Neural cell (in vitro differentiated cells): ENCODE measurements at regions not wholly inside any gene's neighbourhood (a gene's known extent, or its start where the extent isn't known, plus 50 kb on each side); places are given as distances from the start of the nearest gene placed in this dataset.

ENCODE experiments used
- H2AFZ ChIP-seq: fragments of 200-600, 300-800 bp; sonication (generic), shearing (Covaris generic); 2 replicates; pipeline ENCODE4 v1.6.0; 2014; ENCODE audit warnings: low read depth, mild to moderate bottlenecking, antibody characterized with exemption, low read length, moderate library complexity
- H3F3A ChIP-seq: fragments of 200-600 bp; shearing (Covaris generic); 2 replicates; pipeline ENCODE4 v1.6.1; 2016; ENCODE audit warnings: mild to moderate bottlenecking, moderate library complexity, mixed read lengths, antibody characterized with exemption, low read length; ENCODE audit not compliant: insufficient read depth, poor library complexity, severe bottlenecking
- H3K27ac ChIP-seq: fragments of 200-600, 300-800 bp; sonication (generic), shearing (Covaris generic); 2 replicates; pipeline ENCODE4 v1.5.1; 2014; ENCODE audit warnings: mild to moderate bottlenecking, low read length, moderate library complexity
- H3K27me3 ChIP-seq: fragments of 300-800, 200-600 bp; sonication (generic), shearing (Covaris generic); 2 replicates; pipeline ENCODE4 v1.6.0; 2014; ENCODE audit warnings: mild to moderate bottlenecking, low read depth, low read length, moderate library complexity; ENCODE audit not compliant: insufficient read depth
- H3K36me3 ChIP-seq: fragments of 300-800, 200-600 bp; sonication (generic), shearing (Covaris generic); 2 replicates; pipeline ENCODE4 v1.5.1; 2014; ENCODE audit warnings: mild to moderate bottlenecking, antibody characterized with exemption, low read length, moderate library complexity; ENCODE audit not compliant: insufficient read depth
- H3K4me2 ChIP-seq: fragments of 300-800, 200-600 bp; sonication (generic), shearing (Covaris generic); 2 replicates; pipeline ENCODE4 v1.6.0; 2014; ENCODE audit warnings: mild to moderate bottlenecking, low read length
- H3K4me3 ChIP-seq: fragments of 300-800, 200-600 bp; sonication (generic), shearing (Covaris generic); 2 replicates; pipeline ENCODE4 v1.5.1; 2014; ENCODE audit warnings: mild to moderate bottlenecking, low read length, moderate library complexity
- H3K79me2 ChIP-seq: fragments of 200-600 bp; shearing (Covaris generic); replicated peaks from 2 replicates; pipeline ENCODE4 v1.6.0; 2014; ENCODE audit warnings: mild to moderate bottlenecking, low read length, moderate library complexity; ENCODE audit not compliant: insufficient read depth
- H3K9ac ChIP-seq: fragments of 300-800, 200-600 bp; sonication (generic), shearing (Covaris generic); 2 replicates; pipeline ENCODE4 v1.6.1; 2016; ENCODE audit warnings: mild to moderate bottlenecking, low read length, mixed read lengths
- H3K9me2 ChIP-seq: fragments of 200-600 bp; shearing (Covaris generic); 2 replicates; pipeline ENCODE4 v1.6.1; 2016; ENCODE audit warnings: mild to moderate bottlenecking, low read length, mixed read lengths; ENCODE audit not compliant: insufficient read depth
- H3K9me3 ChIP-seq: fragments of 200-600, 300-800 bp; sonication (generic), shearing (Covaris generic); 2 replicates; pipeline ENCODE4 v1.6.1; 2016; ENCODE audit warnings: mild to moderate bottlenecking, mixed run types, low read length, moderate library complexity, mixed read lengths
- H4K20me1 ChIP-seq: fragments of 200-600 bp; shearing (Covaris generic); 2 replicates; pipeline ENCODE4 v1.6.1; 2016; ENCODE audit warnings: mild to moderate bottlenecking, mixed run types; ENCODE audit not compliant: insufficient read depth
- EP300 ChIP-seq: fragments of 450-650 bp; conservative IDR thresholded peaks from 2 replicates; pipeline ENCODE4 v1.6.1; 2014; ENCODE audit warnings: antibody characterized with exemption, mild to moderate bottlenecking, moderate library complexity; ENCODE audit not compliant: poor library complexity, severe bottlenecking
- EZH2 ChIP-seq: fragments of 200-600, 300-800 bp; shearing (Covaris generic), sonication (generic); IDR thresholded peaks from 2 replicates; pipeline ENCODE4 v1.6.1; 2014; ENCODE audit warnings: antibody characterized with exemption, low read length, borderline replicate concordance, mild to moderate bottlenecking; ENCODE audit not compliant: insufficient read depth, poor library complexity, severe bottlenecking
- MXI1 ChIP-seq: fragments of 450-650 bp; conservative IDR thresholded peaks from 2 replicates; pipeline ENCODE4 v1.6.1; 2014; ENCODE audit warnings: antibody characterized with exemption, mild to moderate bottlenecking; ENCODE audit not compliant: poor library complexity, severe bottlenecking
- POLR2AphosphoS5 ChIP-seq: IDR thresholded peaks from 2 replicates; pipeline ENCODE4 v1.6.1; 2012
- RAD21 ChIP-seq: fragments of 450-650 bp; conservative IDR thresholded peaks from 2 replicates; pipeline ENCODE4 v1.6.1; 2014; ENCODE audit warnings: antibody characterized with exemption, mild to moderate bottlenecking, moderate library complexity
- SMC3 ChIP-seq: fragments of 450-650 bp; conservative IDR thresholded peaks from 2 replicates; pipeline ENCODE4 v1.6.1; 2014; ENCODE audit warnings: antibody characterized with exemption, mild to moderate bottlenecking, moderate library complexity; ENCODE audit not compliant: poor library complexity
- TAF1 ChIP-seq: IDR thresholded peaks from 2 replicates; pipeline ENCODE4 v1.6.1; 2012; ENCODE audit warnings: low read depth
- TF ChIP-seq, protein P1 (sequence below): IDR thresholded peaks from 2 replicates; pipeline ENCODE4 v1.6.1; 2012; ENCODE audit warnings: borderline replicate concordance
- TF ChIP-seq, protein P2 (sequence below): fragments of 450-650 bp; IDR thresholded peaks from 2 replicates; pipeline ENCODE4 v1.5.1; 2014; ENCODE audit warnings: antibody characterized with exemption, mild to moderate bottlenecking, moderate library complexity; ENCODE audit not compliant: poor library complexity, severe bottlenecking

DNA sequence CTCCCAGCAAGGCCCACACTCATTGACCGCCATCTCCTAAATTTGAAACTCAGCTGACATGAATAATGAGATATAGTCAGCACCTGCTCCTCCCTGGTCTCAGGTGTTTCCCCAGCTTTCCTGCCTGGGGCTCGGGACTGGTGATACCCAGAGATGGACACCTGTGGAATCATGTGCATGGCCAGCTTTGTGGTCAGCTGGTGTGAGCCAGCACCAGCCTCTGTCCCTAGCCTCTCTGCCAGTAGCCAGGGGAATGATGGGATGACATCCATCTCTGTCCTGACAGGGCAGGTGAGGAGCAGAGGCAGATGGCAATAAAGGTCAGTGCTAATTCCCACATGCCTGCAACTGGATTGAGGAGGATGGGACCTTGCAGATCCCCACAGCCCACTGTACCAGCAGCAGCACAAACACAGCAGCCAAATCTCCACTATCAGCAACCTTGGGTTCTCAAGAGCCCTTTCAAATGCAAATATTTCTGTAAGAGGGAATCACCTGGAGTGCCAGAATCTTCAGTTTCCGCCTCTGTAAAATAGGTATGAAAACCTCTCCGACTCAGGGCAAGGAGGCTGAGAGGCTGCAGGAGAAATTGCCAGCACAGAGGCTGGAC, 329.2 kb upstream of the ZMIZ1 start:
- H3K9me2 ChIP-seq, result no peaks in the 10 kb centered on the region
- H4K20me1 ChIP-seq, result no peaks in the 10 kb centered on the region
- H3K4me2 ChIP-seq, result no peak overlapping the region
- no peaks in the 10 kb centered on the region for H3K79me2 ChIP-seq
- H3K27me3 ChIP-seq, result no peaks in the 10 kb centered on the region
- H3F3A ChIP-seq, result no peaks in the 10 kb centered on the region
- H3K27ac ChIP-seq, result no peak overlapping the region
- no peaks in the 10 kb centered on the region for H3K9me3 ChIP-seq
- no peak overlapping the region for H3K9ac ChIP-seq
- no peak for TF ChIP-seq EP300
- TF ChIP-seq SMC3, result no peak
- no peak for TF ChIP-seq MXI1
- TF ChIP-seq RAD21, result no peak
- no peak for TF ChIP-seq EZH2
- TF ChIP-seq, protein P1, sequence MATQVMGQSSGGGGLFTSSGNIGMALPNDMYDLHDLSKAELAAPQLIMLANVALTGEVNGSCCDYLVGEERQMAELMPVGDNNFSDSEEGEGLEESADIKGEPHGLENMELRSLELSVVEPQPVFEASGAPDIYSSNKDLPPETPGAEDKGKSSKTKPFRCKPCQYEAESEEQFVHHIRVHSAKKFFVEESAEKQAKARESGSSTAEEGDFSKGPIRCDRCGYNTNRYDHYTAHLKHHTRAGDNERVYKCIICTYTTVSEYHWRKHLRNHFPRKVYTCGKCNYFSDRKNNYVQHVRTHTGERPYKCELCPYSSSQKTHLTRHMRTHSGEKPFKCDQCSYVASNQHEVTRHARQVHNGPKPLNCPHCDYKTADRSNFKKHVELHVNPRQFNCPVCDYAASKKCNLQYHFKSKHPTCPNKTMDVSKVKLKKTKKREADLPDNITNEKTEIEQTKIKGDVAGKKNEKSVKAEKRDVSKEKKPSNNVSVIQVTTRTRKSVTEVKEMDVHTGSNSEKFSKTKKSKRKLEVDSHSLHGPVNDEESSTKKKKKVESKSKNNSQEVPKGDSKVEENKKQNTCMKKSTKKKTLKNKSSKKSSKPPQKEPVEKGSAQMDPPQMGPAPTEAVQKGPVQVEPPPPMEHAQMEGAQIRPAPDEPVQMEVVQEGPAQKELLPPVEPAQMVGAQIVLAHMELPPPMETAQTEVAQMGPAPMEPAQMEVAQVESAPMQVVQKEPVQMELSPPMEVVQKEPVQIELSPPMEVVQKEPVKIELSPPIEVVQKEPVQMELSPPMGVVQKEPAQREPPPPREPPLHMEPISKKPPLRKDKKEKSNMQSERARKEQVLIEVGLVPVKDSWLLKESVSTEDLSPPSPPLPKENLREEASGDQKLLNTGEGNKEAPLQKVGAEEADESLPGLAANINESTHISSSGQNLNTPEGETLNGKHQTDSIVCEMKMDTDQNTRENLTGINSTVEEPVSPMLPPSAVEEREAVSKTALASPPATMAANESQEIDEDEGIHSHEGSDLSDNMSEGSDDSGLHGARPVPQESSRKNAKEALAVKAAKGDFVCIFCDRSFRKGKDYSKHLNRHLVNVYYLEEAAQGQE, result no peak
- TF ChIP-seq, protein P2, sequence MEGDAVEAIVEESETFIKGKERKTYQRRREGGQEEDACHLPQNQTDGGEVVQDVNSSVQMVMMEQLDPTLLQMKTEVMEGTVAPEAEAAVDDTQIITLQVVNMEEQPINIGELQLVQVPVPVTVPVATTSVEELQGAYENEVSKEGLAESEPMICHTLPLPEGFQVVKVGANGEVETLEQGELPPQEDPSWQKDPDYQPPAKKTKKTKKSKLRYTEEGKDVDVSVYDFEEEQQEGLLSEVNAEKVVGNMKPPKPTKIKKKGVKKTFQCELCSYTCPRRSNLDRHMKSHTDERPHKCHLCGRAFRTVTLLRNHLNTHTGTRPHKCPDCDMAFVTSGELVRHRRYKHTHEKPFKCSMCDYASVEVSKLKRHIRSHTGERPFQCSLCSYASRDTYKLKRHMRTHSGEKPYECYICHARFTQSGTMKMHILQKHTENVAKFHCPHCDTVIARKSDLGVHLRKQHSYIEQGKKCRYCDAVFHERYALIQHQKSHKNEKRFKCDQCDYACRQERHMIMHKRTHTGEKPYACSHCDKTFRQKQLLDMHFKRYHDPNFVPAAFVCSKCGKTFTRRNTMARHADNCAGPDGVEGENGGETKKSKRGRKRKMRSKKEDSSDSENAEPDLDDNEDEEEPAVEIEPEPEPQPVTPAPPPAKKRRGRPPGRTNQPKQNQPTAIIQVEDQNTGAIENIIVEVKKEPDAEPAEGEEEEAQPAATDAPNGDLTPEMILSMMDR, result no peak
- no peak for TF ChIP-seq TAF1
- no peak for TF ChIP-seq POLR2AphosphoS5
- no peak overlapping the region for H3K4me3 ChIP-seq
- H3K36me3 ChIP-seq, result no peaks in the 10 kb centered on the region
- H2AFZ ChIP-seq, result no peak overlapping the region

DNA sequence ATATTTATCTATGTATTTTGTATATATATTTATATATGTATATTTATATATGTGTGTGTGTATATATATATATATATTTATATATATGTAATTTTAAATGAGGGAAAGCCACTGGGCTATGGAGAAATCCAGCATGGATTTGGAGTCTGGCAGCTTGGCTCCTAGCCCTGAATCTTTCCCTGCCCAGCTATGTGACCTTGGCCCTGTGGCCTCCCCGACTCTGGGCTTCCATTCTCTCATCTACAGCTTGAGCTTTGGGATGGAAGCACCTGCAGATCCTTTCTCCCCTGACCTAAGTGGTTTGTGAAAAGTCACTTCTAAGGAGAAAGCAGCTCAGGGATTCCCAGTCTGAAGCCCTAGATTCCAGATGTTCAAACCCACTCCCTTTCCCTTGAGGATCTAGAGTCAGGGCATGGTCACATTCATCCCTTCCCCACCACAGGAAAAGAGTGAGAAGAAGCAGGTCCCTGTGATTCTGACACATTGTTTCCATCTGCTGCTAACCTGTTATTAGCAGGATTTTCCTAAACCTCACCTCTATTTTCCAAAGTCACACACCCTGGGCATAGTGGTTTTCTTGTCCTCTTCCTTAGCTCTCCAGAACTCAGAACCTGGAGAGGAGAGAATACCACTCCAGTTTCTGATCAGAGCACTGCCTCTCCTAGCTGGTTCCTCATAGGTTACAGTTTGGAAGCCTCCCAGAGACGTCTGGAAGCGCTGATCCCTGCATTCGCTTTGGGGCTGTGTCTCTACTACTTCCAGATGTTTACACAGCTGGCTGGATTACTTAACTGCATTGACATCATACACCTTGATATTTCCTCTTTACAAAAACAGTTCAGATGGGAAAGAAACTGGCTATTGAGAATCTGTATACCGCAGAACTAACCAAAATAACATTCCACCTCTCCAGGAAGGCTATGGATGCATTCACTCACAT, 327.5 kb upstream of the ZMIZ1 start:
- TF ChIP-seq SMC3 (no peak), EP300 (no peak), EZH2 (no peak), RAD21 (no peak), TAF1 (no peak)
- TF ChIP-seq, protein P1, result no peak
- Histone ChIP-seq H3F3A (no peaks in the 10 kb centered on the region), H3K27ac (no peak overlapping the region), H3K4me3 (no peak overlapping the region), H3K9ac (no peak overlapping the region), H3K4me2 (no peak overlapping the region), H3K9me3 (no peaks in the 10 kb centered on the region), H2AFZ (no peak overlapping the region), H3K36me3 (no peaks in the 10 kb centered on the region), H3K79me2 (no peaks in the 10 kb centered on the region), H3K27me3 (no peaks in the 10 kb centered on the region), H4K20me1 (no peaks in the 10 kb centered on the region), H3K9me2 (no peaks in the 10 kb centered on the region)
